Transverse colon (tissue), 4 donors: ENCODE measurements at regions not wholly inside any gene's neighbourhood (a gene's known extent, or its start where the extent isn't known, plus 50 kb on each side); places are given as distances from the start of the nearest gene placed in this dataset.

Experiments
- DNase-seq: peaks from one replicate; pipeline ENCODE4 v3.0.0-alpha.2; 2019
- H3K27ac ChIP-seq, 4 donors: fragments of 200-600 bp; sonication (generic); 2 replicates each; pipeline ENCODE4 v1.5.1; 2016 to 2018; ENCODE audit warnings: inconsistent platforms in 4 of 4
- H3K27me3 ChIP-seq: fragments of 200-600 bp; sonication (generic); 2 replicates; pipeline ENCODE4 v1.5.1; 2017; ENCODE audit warnings: inconsistent platforms
- H3K36me3 ChIP-seq, 4 donors: fragments of 200-600 bp; sonication (generic); 2 replicates each; pipeline ENCODE4 v1.5.1; 2017 to 2019; ENCODE audit warnings: inconsistent platforms in 4 of 4
- H3K4me1 ChIP-seq, 4 donors: fragments of 200-600 bp; sonication (generic); 2 replicates each; pipeline ENCODE4 v1.5.1; 2017 to 2020; ENCODE audit warnings: inconsistent platforms in 4 of 4
- H3K4me3 ChIP-seq, 4 donors: fragments of 200-600 bp; sonication (generic); 1 replicate in 1 of 4; 2 replicates in 3 of 4; pipeline versions ENCODE4 v1.5.1 to v1.6.1; 2017 to 2019; ENCODE audit warnings: inconsistent platforms in 4 of 4
- H3K9me3 ChIP-seq, 2 donors: fragments of 200-600 bp; sonication (generic); 2 replicates each; pipeline ENCODE4 v1.5.1; 2017 to 2019; ENCODE audit warnings: inconsistent platforms in 2 of 2
- CTCF ChIP-seq, 5 experiments: fragments of 200-600 bp in 3 of 5; fragments of 450-650 bp in 2 of 5; sonication (generic) in 3 of 5; IDR thresholded peaks; 1 replicate in 2 of 5; 2 replicates in 3 of 5; pipeline ENCODE4 v1.5.1; 2016 to 2017; ENCODE audit warnings: antibody characterized with exemption in 5 of 5, inconsistent platforms in 3 of 5, mild to moderate bottlenecking in 2 of 5, moderate library complexity in 1 of 5
- EP300 ChIP-seq: sonication (generic); formaldehyde crosslinking; IDR thresholded peaks from one replicate; pipeline ENCODE4 v1.6.1; 2017; ENCODE audit warnings: antibody characterized with exemption, low read depth
- POLR2A ChIP-seq: fragments of 450-650 bp; IDR thresholded peaks from one replicate; pipeline ENCODE4 v1.6.1; 2016; ENCODE audit warnings: antibody characterized with exemption, mild to moderate bottlenecking, moderate library complexity
- POLR2AphosphoS5 ChIP-seq, 3 donors: sonication (generic); formaldehyde crosslinking; IDR thresholded peaks; one replicate each; pipeline ENCODE4 v1.6.1; 2016; ENCODE audit warnings: antibody characterized with exemption in 3 of 3
- WGBS, 2 donors: methylation state at CpG; one replicate each; pipeline ENCODE4 v1.1.5; 2018; ENCODE audit warnings: low coverage in 1 of 2; 5-methylcytosine and 5-hydroxymethylcytosine counted together
- in situ Hi-C, 4 donors: fragments of 200-750 bp; cut with MboI; loops; one replicate each; pipeline versions ENCODE4 v1.15.0 to v1.15.1; 2017; ENCODE audit warnings: low sequenced_read_pairs in 3 of 4, low pct_ligation_motif_present in 1 of 4, low pct_unique_long_range_greater_than_20kb in 1 of 4
- intact Hi-C: fragments of 100-400 bp; cut with DNase I; formaldehyde crosslinking; loops from one replicate; pipeline ENCODE4 v1.15.1; 2023; ENCODE audit warnings: low total_unique reads

GRCh38 chr6:82437701-82438100 lies 74.1 kb downstream of the TPBG start:
- Histone ChIP-seq H3K27me3 (no peaks in the 10 kb centered on the region), H3K36me3 (no peaks in the 10 kb centered on the region), H3K4me1 (no peaks in the 10 kb centered on the region), H3K27ac (no peak overlapping the region), H3K4me3 (no peak overlapping the region), H3K9me3 (no peaks in the 10 kb centered on the region)
- DNase-seq: no peak
- in situ Hi-C loops: no loop called here
- TF ChIP-seq EP300 (no peak), CTCF (IDR thresholded peaks at IDR 0.05) (no peak), POLR2A (no peak), POLR2AphosphoS5 (IDR thresholded peaks at IDR 0.05) (no peak)
- intact Hi-C loops: no loop called here

GRCh38 chr6:82441047-82441855 lies 77.6 kb downstream of the TPBG start:
- Histone ChIP-seq H3K27me3 (no peaks in the 10 kb centered on the region), H3K4me1 (no peaks in the 10 kb centered on the region), H3K9me3 (no peaks in the 10 kb centered on the region), H3K27ac (no peak overlapping the region), H3K4me3 (no peak overlapping the region), H3K36me3 (no peaks in the 10 kb centered on the region)
- TF ChIP-seq POLR2AphosphoS5 (IDR thresholded peaks at IDR 0.05): no peak
- no peak for TF ChIP-seq CTCF (IDR thresholded peaks at IDR 0.05)
- no peak for TF ChIP-seq POLR2A
- TF ChIP-seq EP300: no peak
- intact Hi-C loops (no loop called here), in situ Hi-C loops (no loop called here)
- 84 to 90% methylated on average over 3 of the region's 3 CpGs for WGBS, 2 donors
- no peak for DNase-seq

GRCh38 chr6:82442061-82442719 lies 78.6 kb downstream of the TPBG start:
- DNase-seq: no peak
- H3K36me3 ChIP-seq: no peaks in the 10 kb centered on the region
- H3K27me3 ChIP-seq: no peaks in the 10 kb centered on the region
- no peak overlapping the region for H3K27ac ChIP-seq
- no peak for TF ChIP-seq CTCF (IDR thresholded peaks at IDR 0.05)
- no peak for TF ChIP-seq EP300
- no peak for TF ChIP-seq POLR2AphosphoS5 (IDR thresholded peaks at IDR 0.05)
- no peak for TF ChIP-seq POLR2A
- 72% methylated on average over 7 of the region's 7 CpGs for WGBS, 2 donors
- H3K4me3 ChIP-seq: no peak overlapping the region
- in situ Hi-C loops: no loop called here
- H3K4me1 ChIP-seq: no peaks in the 10 kb centered on the region
- no peaks in the 10 kb centered on the region for H3K9me3 ChIP-seq
- intact Hi-C loops: no loop called here

- intact Hi-C loops (loop anchor here (10.0 kb wide), 1 partner anchor 547 kb away; no protein-coding TSS in a partner anchor), in situ Hi-C loops (no loop called here)
- H3K9me3 ChIP-seq: peaks cover 4 to 10% of the 10 kb centered on the region in 2 donors
- no peaks in the 10 kb centered on the region for H3K27me3 ChIP-seq
- H3K4me3 ChIP-seq: no peak overlapping the region
- H3K27ac ChIP-seq: no peak overlapping the region
- H3K36me3 ChIP-seq: no peaks in the 10 kb centered on the region
- no peaks in the 10 kb centered on the region for H3K4me1 ChIP-seq
- no peak for DNase-seq
- TF ChIP-seq POLR2AphosphoS5 (IDR thresholded peaks at IDR 0.05): no peak
- no peak for TF ChIP-seq POLR2A
- TF ChIP-seq EP300: no peak
- TF ChIP-seq CTCF (IDR thresholded peaks at IDR 0.05): no peak
Observed at GRCh38 chr6:82458147-82458546, 94.5 kb downstream of the TPBG start.
